ENCODE measurements at regions not wholly inside any gene's neighbourhood (a gene's known extent, or its start where the extent isn't known, plus 50 kb on each side); places are given as distances from the start of the nearest gene placed in this dataset.

GRCh38 chr18:6493194-6493593 lies 78.5 kb upstream of the L3MBTL4 start:
- H3K9me3 ChIP-seq = no peaks in the 10 kb centered on the region
- TF ChIP-seq CTCF (IDR thresholded peaks at IDR 0.05) = no peak

GRCh38 chr18:6495536-6495935 lies 80.8 kb upstream of the L3MBTL4 start:
- no peak for TF ChIP-seq CTCF (IDR thresholded peaks at IDR 0.05)

More at GRCh38 chr18:6493194-6493593, 78.5 kb upstream of the L3MBTL4 start:
- DNase-seq (ENCODE audit: low spot score) = no peak
- no peaks in the 10 kb centered on the region for H3K27me3 ChIP-seq
- H3K27ac ChIP-seq = no peak overlapping the region
- no peaks in the 10 kb centered on the region for H3K4me1 ChIP-seq
- no peak overlapping the region for H3K4me3 ChIP-seq
- no peaks in the 10 kb centered on the region for H3K36me3 ChIP-seq

GRCh38 chr18:6497543-6497942 lies 82.8 kb upstream of the L3MBTL4 start:
- no peaks in the 10 kb centered on the region for H3K4me1 ChIP-seq
- H3K36me3 ChIP-seq = no peaks in the 10 kb centered on the region
- no peak overlapping the region for H3K4me3 ChIP-seq
- TF ChIP-seq CTCF (IDR thresholded peaks at IDR 0.05) = no peak
- H3K27me3 ChIP-seq = no peaks in the 10 kb centered on the region
- no peak for DNase-seq (ENCODE audit: low spot score)
- no peaks in the 10 kb centered on the region for H3K9me3 ChIP-seq
- H3K27ac ChIP-seq = no peak overlapping the region

More at GRCh38 chr18:6495536-6495935, 80.8 kb upstream of the L3MBTL4 start:
- Histone ChIP-seq H3K4me1 (no peaks in the 10 kb centered on the region), H3K27ac (no peak overlapping the region), H3K9me3 (no peaks in the 10 kb centered on the region), H3K4me3 (no peak overlapping the region), H3K27me3 (no peaks in the 10 kb centered on the region), H3K36me3 (no peaks in the 10 kb centered on the region)
- DNase-seq (ENCODE audit: low spot score) = no peak

GRCh38 chr18:6498289-6498856 lies 83.7 kb upstream of the L3MBTL4 start:
- Histone ChIP-seq H3K4me3 (no peak overlapping the region), H3K36me3 (no peaks in the 10 kb centered on the region), H3K9me3 (no peaks in the 10 kb centered on the region), H3K27me3 (no peaks in the 10 kb centered on the region), H3K27ac (no peak overlapping the region), H3K4me1 (no peaks in the 10 kb centered on the region)
- no peak for TF ChIP-seq CTCF (IDR thresholded peaks at IDR 0.05)
- no peak for DNase-seq (ENCODE audit: low spot score)

GRCh38 chr18:6504605-6505497 lies 90.1 kb upstream of the L3MBTL4 start:
- Histone ChIP-seq H3K4me1 (no peaks in the 10 kb centered on the region), H3K4me3 (no peak overlapping the region), H3K27me3 (no peaks in the 10 kb centered on the region), H3K27ac (no peak overlapping the region), H3K36me3 (no peaks in the 10 kb centered on the region), H3K9me3 (no peaks in the 10 kb centered on the region)
- TF ChIP-seq CTCF (IDR thresholded peaks at IDR 0.05) = no peak
- no peak for DNase-seq (ENCODE audit: low spot score)

Measured in right atrium auricular region (tissue), 2 donors.